ENCODE measurements at regions not wholly inside any gene's neighbourhood (a gene's known extent, or its start where the extent isn't known, plus 50 kb on each side); places are given as distances from the start of the nearest gene placed in this dataset.

- no peak overlapping the region for H3K4me3 ChIP-seq
- TF ChIP-seq CTCF (IDR thresholded peaks at IDR 0.05) = no peak
- no peaks in the 10 kb centered on the region for H3K4me1 ChIP-seq
- H3K27ac ChIP-seq = no peak overlapping the region
- no peak for ATAC-seq
- no peak for DNase-seq
- intact Hi-C loops (cut with DNase I) = no loop called here
- peaks cover 0 to 5% of the 10 kb centered on the region in 2 donors for H3K9me3 ChIP-seq
- no peaks in the 10 kb centered on the region for H3K27me3 ChIP-seq
- no peaks in the 10 kb centered on the region for H3K36me3 ChIP-seq
These were observed 107.7 kb downstream of the MTRR start for GRCh38 chr5:7976411-7977190.

- no peaks in the 10 kb centered on the region for H3K36me3 ChIP-seq
- ATAC-seq (no peak), DNase-seq (no peak)
- intact Hi-C loops (cut with DNase I) = no loop called here
- TF ChIP-seq CTCF (IDR thresholded peaks at IDR 0.05) = no peak
- H3K4me3 ChIP-seq = no peak overlapping the region
- H3K9me3 ChIP-seq = no peaks in the 10 kb centered on the region
- no peak overlapping the region for H3K27ac ChIP-seq
- H3K27me3 ChIP-seq = no peaks in the 10 kb centered on the region
- no peaks in the 10 kb centered on the region for H3K4me1 ChIP-seq
These were observed 109.2 kb downstream of the MTRR start for GRCh38 chr5:7978114-7978513.

GRCh38 chr5:7978991-7979390 lies 110.0 kb downstream of the MTRR start:
- no peak for ATAC-seq
- H3K9me3 ChIP-seq = no peaks in the 10 kb centered on the region
- H3K27me3 ChIP-seq = no peaks in the 10 kb centered on the region
- H3K27ac ChIP-seq = no peak overlapping the region
- intact Hi-C loops (cut with DNase I) = no loop called here
- no peak for DNase-seq
- no peak overlapping the region for H3K4me3 ChIP-seq
- no peaks in the 10 kb centered on the region for H3K36me3 ChIP-seq
- no peak for TF ChIP-seq CTCF (IDR thresholded peaks at IDR 0.05)
- no peaks in the 10 kb centered on the region for H3K4me1 ChIP-seq

GRCh38 chr5:7980881-7981280 lies 111.9 kb downstream of the MTRR start:
- Histone ChIP-seq H3K9me3 (no peaks in the 10 kb centered on the region), H3K4me1 (no peaks in the 10 kb centered on the region), H3K4me3 (no peak overlapping the region), H3K27ac (no peak overlapping the region), H3K27me3 (no peaks in the 10 kb centered on the region), H3K36me3 (no peaks in the 10 kb centered on the region)
- TF ChIP-seq CTCF (IDR thresholded peaks at IDR 0.05) = no peak
- DNase-seq (no peak), ATAC-seq (no peak)
- intact Hi-C loops (cut with DNase I) = no loop called here

- TF ChIP-seq CTCF (IDR thresholded peaks at IDR 0.05) = no peak
- intact Hi-C loops (cut with DNase I) = no loop called here
- H3K4me1 ChIP-seq = no peaks in the 10 kb centered on the region
- H3K9me3 ChIP-seq = no peaks in the 10 kb centered on the region
- DNase-seq = no peak
- no peaks in the 10 kb centered on the region for H3K36me3 ChIP-seq
- H3K27ac ChIP-seq = no peak overlapping the region
- no peak overlapping the region for H3K4me3 ChIP-seq
- no peak for ATAC-seq
- no peaks in the 10 kb centered on the region for H3K27me3 ChIP-seq
These were observed 114.5 kb downstream of the MTRR start for GRCh38 chr5:7983433-7983832.

All from left lung (tissue), 4 donors.